HL-60 (cell line): ENCODE measurements at regions not wholly inside any gene's neighbourhood (a gene's known extent, or its start where the extent isn't known, plus 50 kb on each side); places are given as distances from the start of the nearest gene placed in this dataset.

ENCODE experiments used
- DNase-seq, 2 experiments: peaks; one replicate each; pipeline ENCODE4 v3.0.0-alpha.2; 2010 to 2020; ENCODE audit warnings: low read depth in 1 of 2, low spot score in 1 of 2
- H3K27ac ChIP-seq: fragments of 250-450 bp; sonication (Bioruptor Pico); replicated peaks from 2 replicates; pipeline ENCODE4 v1.5.1; 2020; ENCODE audit warnings: mild to moderate bottlenecking, moderate library complexity
- H3K27me3 ChIP-seq: fragments of 250-450 bp; sonication (Bioruptor Pico); 2 replicates; pipeline ENCODE4 v1.5.1; 2021; ENCODE audit warnings: mild to moderate bottlenecking, moderate library complexity; ENCODE audit not compliant: insufficient read depth, poor library complexity, severe bottlenecking
- H3K4me3 ChIP-seq: replicated peaks from 2 replicates; pipeline ENCODE4 v1.5.1; 2011; ENCODE audit warnings: mild to moderate bottlenecking, control low read depth, low read length; ENCODE audit not compliant: insufficient read depth
- GABPA ChIP-seq: IDR thresholded peaks from 2 replicates; pipeline ENCODE4 v1.6.1; 2012; ENCODE audit warnings: low read depth
- POLR2AphosphoS5 ChIP-seq: IDR thresholded peaks from 2 replicates; pipeline ENCODE4 v1.6.1; 2012; ENCODE audit warnings: low read depth
- SPI1 ChIP-seq: IDR thresholded peaks from 2 replicates; pipeline ENCODE4 v1.6.1; 2012; ENCODE audit warnings: low read depth, mild to moderate bottlenecking, borderline replicate concordance
- TF ChIP-seq, protein P1 (sequence below): IDR thresholded peaks from one replicate; pipeline ENCODE4 v1.5.1; 2011; ENCODE audit warnings: low read length, control low read depth, inconsistent platforms; ENCODE audit not compliant: insufficient read depth
- TF ChIP-seq, protein P2 (sequence below): IDR thresholded peaks from 2 replicates; pipeline ENCODE4 v1.6.1; 2012; ENCODE audit warnings: low read depth; ENCODE audit not compliant: insufficient replicate concordance

DNA sequence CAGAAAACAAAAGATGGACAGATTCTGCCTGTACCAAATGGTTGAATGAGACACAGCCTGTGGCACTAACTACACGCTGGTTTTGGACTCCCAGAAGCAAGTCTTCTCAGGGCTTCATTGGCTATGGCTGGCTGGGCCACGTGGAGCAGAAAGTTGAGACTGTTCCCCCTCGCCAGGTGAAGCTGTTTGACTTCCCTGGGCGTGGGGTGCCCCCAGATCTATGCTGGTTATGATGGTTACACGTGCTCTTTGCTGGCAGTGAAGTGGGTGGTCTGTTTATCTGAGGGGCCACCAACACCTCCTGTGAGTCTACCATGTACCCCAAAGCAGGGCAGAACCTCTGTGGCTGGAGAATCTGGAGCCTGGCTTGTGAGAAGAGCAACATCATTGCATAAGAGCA is 60.3 kb upstream of the EPHA6 start:
- H3K27ac ChIP-seq: no peak overlapping the region
- H3K27me3 ChIP-seq: no peaks in the 10 kb centered on the region
- no peak overlapping the region for H3K4me3 ChIP-seq
- DNase-seq: no peak
- TF ChIP-seq, protein P1, sequence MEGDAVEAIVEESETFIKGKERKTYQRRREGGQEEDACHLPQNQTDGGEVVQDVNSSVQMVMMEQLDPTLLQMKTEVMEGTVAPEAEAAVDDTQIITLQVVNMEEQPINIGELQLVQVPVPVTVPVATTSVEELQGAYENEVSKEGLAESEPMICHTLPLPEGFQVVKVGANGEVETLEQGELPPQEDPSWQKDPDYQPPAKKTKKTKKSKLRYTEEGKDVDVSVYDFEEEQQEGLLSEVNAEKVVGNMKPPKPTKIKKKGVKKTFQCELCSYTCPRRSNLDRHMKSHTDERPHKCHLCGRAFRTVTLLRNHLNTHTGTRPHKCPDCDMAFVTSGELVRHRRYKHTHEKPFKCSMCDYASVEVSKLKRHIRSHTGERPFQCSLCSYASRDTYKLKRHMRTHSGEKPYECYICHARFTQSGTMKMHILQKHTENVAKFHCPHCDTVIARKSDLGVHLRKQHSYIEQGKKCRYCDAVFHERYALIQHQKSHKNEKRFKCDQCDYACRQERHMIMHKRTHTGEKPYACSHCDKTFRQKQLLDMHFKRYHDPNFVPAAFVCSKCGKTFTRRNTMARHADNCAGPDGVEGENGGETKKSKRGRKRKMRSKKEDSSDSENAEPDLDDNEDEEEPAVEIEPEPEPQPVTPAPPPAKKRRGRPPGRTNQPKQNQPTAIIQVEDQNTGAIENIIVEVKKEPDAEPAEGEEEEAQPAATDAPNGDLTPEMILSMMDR: no peak
- TF ChIP-seq GABPA (no peak), SPI1 (no peak), POLR2AphosphoS5 (no peak)
- TF ChIP-seq, protein P2, sequence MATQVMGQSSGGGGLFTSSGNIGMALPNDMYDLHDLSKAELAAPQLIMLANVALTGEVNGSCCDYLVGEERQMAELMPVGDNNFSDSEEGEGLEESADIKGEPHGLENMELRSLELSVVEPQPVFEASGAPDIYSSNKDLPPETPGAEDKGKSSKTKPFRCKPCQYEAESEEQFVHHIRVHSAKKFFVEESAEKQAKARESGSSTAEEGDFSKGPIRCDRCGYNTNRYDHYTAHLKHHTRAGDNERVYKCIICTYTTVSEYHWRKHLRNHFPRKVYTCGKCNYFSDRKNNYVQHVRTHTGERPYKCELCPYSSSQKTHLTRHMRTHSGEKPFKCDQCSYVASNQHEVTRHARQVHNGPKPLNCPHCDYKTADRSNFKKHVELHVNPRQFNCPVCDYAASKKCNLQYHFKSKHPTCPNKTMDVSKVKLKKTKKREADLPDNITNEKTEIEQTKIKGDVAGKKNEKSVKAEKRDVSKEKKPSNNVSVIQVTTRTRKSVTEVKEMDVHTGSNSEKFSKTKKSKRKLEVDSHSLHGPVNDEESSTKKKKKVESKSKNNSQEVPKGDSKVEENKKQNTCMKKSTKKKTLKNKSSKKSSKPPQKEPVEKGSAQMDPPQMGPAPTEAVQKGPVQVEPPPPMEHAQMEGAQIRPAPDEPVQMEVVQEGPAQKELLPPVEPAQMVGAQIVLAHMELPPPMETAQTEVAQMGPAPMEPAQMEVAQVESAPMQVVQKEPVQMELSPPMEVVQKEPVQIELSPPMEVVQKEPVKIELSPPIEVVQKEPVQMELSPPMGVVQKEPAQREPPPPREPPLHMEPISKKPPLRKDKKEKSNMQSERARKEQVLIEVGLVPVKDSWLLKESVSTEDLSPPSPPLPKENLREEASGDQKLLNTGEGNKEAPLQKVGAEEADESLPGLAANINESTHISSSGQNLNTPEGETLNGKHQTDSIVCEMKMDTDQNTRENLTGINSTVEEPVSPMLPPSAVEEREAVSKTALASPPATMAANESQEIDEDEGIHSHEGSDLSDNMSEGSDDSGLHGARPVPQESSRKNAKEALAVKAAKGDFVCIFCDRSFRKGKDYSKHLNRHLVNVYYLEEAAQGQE: no peak

DNA sequence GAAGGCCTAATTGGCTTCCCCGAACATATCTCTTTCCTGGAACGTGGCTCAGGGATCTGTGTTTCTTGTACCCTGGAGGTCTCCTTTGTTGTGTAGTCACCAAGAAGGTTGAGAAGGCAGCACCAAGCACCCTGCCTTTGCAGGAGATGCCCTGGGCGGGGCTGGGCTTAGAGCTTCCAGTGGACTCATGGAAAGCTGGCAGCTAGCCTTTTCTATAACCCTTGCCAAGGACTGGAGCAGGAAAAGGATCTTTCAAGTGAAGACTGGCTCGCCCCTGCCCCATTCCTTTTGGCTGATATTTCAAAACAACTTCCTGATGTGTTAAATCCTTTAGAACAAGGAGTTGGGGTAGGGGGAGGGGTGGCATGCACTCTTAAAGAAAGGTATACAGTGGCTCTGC is 58.9 kb upstream of the EPHA6 start:
- TF ChIP-seq GABPA: no peak
- TF ChIP-seq, protein P1: no peak
- no peak for TF ChIP-seq POLR2AphosphoS5
- TF ChIP-seq, protein P2: no peak
- no peak for TF ChIP-seq SPI1
- Histone ChIP-seq H3K4me3 (no peak overlapping the region), H3K27me3 (no peaks in the 10 kb centered on the region), H3K27ac (no peak overlapping the region)
- no peak for DNase-seq

DNA sequence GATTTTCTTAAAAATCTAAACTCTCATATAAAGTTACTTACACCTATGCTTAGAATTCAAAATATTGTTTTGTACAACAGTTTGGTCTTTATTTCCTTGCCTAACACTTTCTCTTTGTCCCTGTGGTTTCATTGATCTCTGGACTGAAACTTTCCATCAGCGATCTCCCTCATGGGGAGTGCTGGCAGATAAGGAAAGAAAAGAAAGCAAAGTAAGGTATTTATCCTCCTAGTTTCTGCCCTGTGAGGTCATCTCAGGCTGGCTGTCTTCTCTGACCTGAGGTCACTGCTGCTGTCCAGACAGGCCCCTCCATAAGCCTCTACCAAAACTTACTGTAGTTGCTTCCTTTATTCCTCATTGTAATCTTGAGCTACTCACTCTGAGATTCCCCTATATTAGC is 57.9 kb upstream of the EPHA6 start:
- Histone ChIP-seq H3K27ac (no peak overlapping the region), H3K4me3 (no peak overlapping the region), H3K27me3 (no peaks in the 10 kb centered on the region)
- DNase-seq: no peak
- TF ChIP-seq GABPA: no peak
- no peak for TF ChIP-seq SPI1
- TF ChIP-seq, protein P1: no peak
- TF ChIP-seq, protein P2: no peak
- no peak for TF ChIP-seq POLR2AphosphoS5
